Stimulated activated CD4-positive, alpha-beta T cell treated with anti-CD3 and anti-CD28 coated beads, Interleukin-4, amount 100 ng/mL, for 24 hours (primary cell): ENCODE measurements at regions not wholly inside any gene's neighbourhood (a gene's known extent, or its start where the extent isn't known, plus 50 kb on each side); places are given as distances from the start of the nearest gene placed in this dataset.

Experiments
- DNase-seq: peaks from one replicate; pipeline ENCODE4 v3.0.0-alpha.2; 2020

DNA sequence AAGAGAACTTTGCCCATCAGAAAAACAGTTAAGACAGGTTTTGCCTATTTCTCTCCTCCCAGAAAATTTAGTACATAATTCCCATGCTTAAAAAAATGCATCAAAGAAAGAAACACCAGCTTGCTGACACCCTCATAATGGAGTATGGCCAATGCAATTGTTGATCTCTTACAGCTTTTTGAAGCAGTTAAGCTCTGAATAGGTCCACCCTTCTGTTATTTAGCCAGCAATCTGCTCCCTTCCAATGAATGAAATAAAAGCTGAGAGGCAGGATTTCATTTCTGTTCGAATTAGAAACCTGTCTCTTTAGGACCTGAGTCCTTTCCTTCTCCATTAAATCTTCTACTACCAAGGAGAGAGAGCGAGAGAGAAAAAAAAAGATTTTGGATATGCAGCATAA lies 288.7 kb downstream of the RNF144B start:
- DNase-seq = no peak

- DNase-seq = no peak
Observed at GRCh38 chr6:18676548-18676947, 289.4 kb downstream of the RNF144B start.

- no peak for DNase-seq
Observed at GRCh38 chr6:18680842-18681241, 293.7 kb downstream of the RNF144B start.

GRCh38 chr6:18681832-18682503 lies 294.8 kb downstream of the RNF144B start:
- no peak for DNase-seq

DNA sequence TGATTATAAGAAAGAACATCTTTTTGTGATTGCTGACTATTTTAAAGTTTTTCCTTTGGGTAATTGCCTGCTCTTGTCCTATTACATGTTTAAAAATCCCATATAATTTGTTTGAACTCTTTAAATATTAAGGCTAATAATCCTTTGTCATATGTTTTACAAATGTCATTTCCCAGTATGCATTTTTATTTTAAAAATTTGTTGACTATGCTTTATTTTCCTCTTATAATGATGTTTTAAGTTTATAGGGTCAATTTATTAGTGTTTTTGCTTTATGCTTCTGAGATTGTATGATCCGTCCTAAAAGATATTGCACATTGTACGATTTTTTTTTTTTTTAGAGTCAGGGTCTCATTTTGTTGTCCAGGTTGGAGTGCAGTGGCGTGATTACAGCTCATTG lies 297.2 kb downstream of the RNF144B start:
- no peak for DNase-seq

DNA sequence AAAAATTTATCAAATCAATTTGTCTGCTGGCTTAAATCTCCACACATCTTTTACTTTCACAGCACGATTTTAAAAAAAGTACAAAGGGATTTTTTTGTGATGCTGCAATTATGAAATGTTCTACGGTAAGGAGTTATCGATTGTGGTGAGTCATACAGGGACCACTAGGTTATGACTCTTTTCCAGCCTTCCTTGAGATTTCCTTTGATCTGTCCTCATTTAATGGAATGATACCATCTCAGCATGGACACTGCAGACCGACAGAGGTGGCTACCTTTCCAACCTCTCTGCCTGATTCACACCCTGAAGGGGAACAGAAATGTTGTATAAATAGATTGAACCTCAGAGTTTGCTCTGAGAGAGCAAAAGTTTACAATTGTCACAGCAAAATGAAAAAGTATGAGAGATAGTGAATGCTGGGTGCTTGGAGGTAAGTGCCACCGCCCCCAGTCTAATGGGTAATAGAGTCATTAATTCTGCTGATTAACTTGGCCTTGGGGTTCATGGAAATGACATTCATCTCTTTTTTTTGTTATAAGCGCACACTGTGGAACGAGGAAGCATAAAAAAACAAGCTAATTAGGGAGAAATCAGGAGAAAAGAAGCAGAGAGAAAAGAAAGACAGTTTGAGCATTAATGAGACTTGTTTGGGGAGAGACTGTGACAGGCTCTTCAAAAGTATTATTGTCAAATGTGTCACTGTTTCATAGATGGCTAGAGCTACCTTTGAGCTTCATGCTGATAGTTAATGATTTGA lies 306.0 kb downstream of the RNF144B start:
- no peak for DNase-seq

GRCh38 chr6:18693881-18694280 lies 306.7 kb downstream of the RNF144B start:
- no peak for DNase-seq

DNA sequence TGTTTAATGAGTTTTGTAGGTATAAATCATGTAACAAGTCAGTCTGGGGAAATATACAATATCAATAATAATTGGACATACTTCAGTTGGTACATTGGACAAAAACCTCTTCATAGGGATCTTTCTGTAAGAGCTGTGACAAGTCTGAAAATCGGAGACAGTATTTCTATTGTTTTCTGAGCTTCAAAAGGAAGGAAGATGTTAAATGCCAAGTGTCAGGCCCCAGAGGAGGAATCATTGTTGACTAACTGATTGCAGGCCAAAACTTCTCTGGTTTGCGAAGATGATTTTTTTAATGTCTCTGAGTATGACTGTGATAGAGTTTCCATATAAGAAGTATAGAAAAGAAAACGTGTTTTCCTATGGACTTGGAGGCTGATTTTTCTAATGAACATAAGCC lies 316.4 kb downstream of the RNF144B start:
- DNase-seq = no peak

DNA sequence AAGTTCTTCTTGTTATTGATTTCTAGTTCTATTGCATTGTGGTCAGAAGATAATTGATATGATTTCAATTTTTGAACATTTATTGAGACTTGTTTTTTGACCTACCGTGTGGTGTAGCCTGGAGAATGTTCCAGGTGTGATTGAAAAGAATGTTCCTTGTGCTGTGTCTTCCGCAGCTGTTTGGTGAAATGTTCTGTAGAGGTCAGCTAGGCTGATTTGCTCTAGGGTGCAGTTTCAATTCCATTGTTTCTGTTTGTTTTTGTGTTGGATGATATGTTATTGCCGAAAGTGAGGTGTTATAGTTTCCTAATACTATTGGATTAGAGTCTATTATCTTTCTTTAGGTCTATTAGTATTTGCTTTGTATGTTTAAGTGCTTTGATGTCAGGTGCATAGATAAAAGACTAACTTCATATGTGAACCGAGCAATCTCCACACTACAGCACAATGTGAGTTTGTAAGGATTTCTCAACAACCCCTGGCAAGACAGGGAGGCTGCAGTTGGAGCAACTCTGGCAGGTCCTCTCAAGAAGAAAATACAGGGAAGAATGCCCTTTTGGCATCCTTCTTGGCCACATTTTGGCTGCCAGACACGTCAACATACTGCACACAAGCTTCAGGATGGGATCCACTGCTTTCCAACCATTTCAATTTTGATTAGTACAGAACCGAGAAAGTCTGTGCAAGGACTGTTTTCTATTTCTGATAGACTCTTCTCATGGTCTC lies 320.7 kb downstream of the RNF144B start:
- no peak for DNase-seq

DNA sequence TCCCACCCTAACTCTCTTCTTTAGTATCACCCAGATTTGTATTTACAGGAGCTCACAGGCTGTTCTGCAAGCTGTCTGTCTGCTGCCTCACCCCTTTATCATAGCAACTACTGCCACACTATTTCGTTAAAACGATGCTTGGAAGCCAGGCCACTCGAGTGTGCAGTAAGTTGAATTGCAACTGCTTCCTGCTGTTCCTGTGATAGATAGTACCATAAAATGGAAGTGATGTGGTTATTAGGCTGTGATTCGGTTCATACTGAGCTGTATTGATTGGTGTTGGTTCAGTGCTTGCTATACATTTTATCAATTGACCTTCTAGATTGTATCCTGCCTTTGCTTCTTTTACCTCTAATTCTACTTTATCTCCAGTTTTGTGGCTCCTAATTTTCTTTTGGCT lies 325.4 kb downstream of the RNF144B start:
- DNase-seq = no peak

DNA sequence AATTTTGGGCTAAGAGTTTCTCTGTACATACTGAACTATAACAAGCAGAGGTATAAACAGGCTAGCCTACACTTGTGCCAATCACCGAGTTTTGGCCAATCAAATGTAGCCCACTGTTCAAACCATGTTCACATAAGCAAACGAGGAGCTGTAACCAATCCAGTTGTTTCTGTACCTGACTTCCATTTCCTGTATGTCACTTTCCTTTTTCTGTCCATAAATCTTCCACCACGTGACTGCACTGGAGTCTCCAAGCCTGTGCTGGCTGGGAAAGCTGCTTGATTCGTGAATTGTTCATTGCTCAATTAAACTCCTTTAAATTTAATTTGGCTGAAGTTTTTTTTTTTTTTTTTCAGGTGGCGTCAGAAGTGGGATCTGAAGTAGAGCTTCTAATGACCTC lies 332.9 kb downstream of the RNF144B start:
- DNase-seq = no peak

DNA sequence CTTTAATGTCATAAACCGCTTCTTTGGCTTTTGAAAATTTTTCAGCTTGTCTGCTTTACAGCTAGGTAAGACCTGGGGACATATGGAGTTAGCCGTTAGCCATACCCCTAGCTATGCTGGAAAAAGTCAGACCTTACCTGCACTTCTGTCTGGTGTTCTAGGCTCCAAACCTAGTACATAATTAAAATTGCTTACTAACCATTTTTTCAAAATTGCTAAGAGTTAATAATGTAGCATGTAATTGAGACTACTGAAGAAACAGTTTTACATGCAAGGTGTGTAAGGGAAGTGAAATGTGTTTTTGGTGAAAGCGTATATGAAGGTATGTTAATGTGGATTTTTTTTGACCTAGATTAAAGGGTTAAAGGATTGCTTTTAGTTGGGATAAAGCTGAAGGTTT lies 336.9 kb downstream of the RNF144B start:
- DNase-seq = no peak

DNA sequence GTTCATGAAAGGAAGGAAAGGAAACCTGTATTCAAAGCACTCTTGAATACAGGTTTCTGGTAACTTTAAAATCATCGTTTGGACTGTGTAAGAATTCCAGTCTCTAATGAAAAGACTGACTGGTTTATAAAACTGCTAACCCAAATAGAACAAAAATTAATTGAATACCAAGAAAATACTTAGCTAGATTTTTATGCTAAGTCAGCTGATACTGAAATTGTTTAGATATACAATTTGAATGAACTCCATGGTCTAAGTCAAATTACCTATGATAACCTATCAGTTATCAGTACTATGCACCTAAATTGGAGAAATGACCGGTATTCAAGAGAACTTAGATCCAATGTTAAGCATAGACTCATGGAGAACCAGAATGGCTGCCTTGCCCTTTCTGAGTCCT lies 338.3 kb downstream of the RNF144B start:
- DNase-seq = no peak

DNA sequence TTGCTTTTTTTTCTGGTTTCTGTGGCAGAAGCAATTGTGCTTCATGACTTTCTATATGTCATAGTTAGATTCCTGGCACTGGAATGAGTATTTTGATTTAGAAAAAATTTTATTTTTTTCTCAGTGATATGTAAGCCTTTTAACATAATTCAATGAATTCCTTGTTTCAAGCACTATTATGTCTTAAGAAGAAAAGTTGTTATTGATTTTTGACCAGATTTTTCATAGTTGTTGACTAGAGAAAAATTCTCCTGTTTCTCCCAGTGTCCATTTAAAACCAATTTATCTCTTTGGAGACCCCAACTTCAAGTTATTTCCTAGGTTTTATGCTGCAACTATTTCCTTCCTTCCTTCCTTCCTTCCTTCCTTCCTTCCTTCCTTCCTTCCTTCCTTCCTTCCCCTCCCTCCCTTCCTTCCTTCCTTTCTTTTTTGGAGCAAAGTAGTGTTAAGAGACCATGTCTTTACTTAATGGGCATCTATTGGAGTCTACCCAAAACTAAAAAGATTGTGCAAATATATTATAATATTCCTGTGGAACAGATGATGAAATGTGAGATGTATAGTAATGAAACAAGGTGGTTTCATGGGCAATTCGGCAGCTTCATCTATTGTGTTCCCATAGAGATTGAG lies 346.9 kb downstream of the RNF144B start:
- DNase-seq = no peak

DNA sequence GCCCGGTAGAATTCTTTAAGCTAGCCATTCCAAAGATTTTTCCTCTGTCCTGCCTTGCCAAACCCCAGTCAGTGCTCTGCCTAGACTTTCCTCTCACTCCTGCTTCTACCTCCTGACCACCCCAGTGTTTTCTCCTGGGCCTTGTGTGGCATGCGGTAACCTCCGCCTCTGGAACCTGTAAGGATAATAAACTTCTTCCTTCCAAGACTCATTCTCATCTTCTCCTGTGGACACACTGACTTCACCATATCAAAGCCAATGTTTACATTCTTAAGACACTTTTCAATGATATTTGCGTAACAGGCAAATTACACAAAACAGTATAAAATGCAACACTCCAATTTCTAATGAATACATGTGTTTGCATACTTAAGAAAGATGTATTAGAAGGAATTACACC lies 354.6 kb downstream of the RNF144B start:
- DNase-seq = no peak

- DNase-seq = no peak
Observed at GRCh38 chr6:18742406-18742805, 355.3 kb downstream of the RNF144B start.

GRCh38 chr6:18746727-18747126 lies 359.6 kb downstream of the RNF144B start:
- no peak for DNase-seq

DNA sequence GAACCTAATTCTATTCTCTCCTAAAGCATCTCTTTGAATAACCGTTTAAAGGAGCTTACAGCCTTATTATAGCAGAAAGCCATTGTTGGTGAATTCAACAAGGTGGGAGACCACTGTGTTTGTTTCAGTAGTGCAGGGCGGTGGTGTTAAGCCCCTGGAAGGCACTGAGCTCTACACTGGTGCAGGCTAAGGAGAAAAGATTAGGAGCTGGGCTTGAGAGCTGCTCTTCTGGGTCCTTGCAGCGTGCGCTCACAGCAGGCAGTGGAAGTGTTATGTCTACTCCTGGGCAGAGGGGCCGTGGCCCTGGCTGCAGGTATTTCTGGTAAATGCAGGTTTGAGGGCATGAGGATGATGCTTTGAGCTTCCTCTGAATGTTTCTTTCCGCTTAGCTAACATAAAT lies 361.2 kb downstream of the RNF144B start:
- no peak for DNase-seq

DNA sequence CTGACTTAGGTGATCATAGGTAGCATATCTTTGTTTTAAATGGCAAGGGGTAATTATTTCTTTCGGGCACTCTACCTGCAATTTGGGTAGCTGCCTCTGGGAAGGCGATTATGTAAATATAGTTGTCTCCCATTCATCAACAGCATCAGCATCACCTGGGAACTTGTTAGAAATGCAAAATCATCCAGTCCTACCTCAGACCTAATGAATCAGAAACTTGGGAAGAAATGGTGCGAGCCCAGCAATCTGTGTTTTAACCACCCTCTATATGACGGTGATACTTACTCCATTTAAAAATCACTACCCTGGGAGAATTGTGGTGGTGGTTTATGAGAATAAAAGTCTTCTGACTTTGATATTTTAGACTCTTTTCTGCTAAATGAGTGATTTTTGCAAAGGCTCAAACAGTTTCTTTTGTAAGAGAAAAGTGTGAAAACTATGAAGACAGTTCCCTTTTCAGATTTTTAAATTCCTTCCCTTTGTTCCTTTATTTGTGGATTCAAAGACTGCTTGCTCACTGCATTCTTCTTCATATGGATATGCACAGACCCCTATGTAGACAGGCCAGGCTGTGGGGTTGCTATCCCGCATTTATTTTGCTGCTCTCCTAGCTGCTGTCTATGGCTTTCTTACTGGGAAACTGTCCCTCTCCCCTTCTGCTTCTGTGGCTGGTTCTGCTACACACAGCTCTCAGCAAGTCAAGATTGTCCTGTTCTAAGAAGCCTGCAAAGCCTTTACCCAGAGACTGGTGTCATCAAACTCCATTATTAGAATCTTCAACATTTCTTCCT lies 365.3 kb downstream of the RNF144B start:
- DNase-seq = no peak

GRCh38 chr6:18753076-18753475 lies 365.9 kb downstream of the RNF144B start:
- DNase-seq = no peak

- DNase-seq = no peak
Observed at GRCh38 chr6:18763086-18763485, 375.9 kb downstream of the RNF144B start.

DNA sequence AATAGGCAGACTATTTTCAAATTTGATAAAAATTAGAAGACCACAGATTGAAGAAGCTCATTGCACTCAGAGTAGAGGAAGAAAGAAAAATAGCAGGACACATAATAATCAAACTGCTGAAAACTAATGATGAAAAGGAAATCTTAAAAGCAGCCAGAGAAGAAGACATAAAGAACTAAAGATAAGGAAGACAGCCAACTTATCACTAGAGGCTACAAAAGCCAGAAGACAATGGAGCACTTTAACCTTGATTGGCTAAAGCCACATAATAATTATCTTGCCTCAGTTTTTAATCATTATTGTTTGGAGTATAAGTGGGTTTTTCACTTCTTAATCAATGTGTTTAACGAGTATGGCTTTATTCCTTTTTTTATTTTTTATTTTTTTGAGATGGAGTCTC lies 397.6 kb downstream of the RNF144B start:
- no peak for DNase-seq
